ENCODE measurements at regions not wholly inside any gene's neighbourhood (a gene's known extent, or its start where the extent isn't known, plus 50 kb on each side); places are given as distances from the start of the nearest gene placed in this dataset.

GRCh38 chr10:94094540-94094939, 100.8 kb downstream of the PLCE1 start:
- BruUV-seq (replicated peaks) = no TSS peak
- H2AFZ ChIP-seq (ENCODE audit: low read depth, low read length, poor library complexity, severe bottlenecking) = no peak overlapping the region
- no peaks in the 10 kb centered on the region for H4K20me1 ChIP-seq (ENCODE audit: insufficient read depth)
- H3K36me3 ChIP-seq (ENCODE audit: control insufficient read depth in 1 of 2, insufficient read depth in 2 of 2, low read length in 2 of 2) = no peaks in the 10 kb centered on the region
- ChIA-PET POLR2A (no interaction called here), RAD21 (ENCODE audit: low non-redundant PET in 1 of 2, low total read pairs in 2 of 2, uncharacterized antibody in 2 of 2, unreplicated experiment in 2 of 2) (no interaction called here), CTCF (no interaction called here)
- intact Hi-C loops (cut with micrococcal nuclease) = no loop called here
- no peak for ATAC-seq
- DNase-seq (ENCODE audit: low read depth, low spot score) = no peak
- TF ChIP-seq CBX3 (IDR thresholded peaks at IDR 0.05; ENCODE audit: low read depth) = no peak
- TF ChIP-seq ELF1 (IDR thresholded peaks at IDR 0.05; ENCODE audit: borderline replicate concordance, low read depth) = no peak
- H3K4me3 ChIP-seq (replicated peaks in 1 of 2; ENCODE audit: low read depth in 1 of 2, low read length in 2 of 2) = no peak overlapping the region
- no peaks in the 10 kb centered on the region for H3K4me1 ChIP-seq (ENCODE audit: control insufficient read depth in 1 of 2, insufficient read depth in 2 of 2, low read length in 2 of 2)
- H3K9me2 ChIP-seq (ENCODE audit: insufficient read depth) = no peaks in the 10 kb centered on the region
- H3K9ac ChIP-seq (ENCODE audit: low read length) = no peak overlapping the region
- no peak overlapping the region for H3K27ac ChIP-seq (ENCODE audit: low read depth, low read length)
- no peak overlapping the region for H3K4me2 ChIP-seq (ENCODE audit: low read length)
- no peaks in the 10 kb centered on the region for H3K79me2 ChIP-seq (ENCODE audit: insufficient read depth, low read length)
- H3K9me3 ChIP-seq (ENCODE audit: control insufficient read depth in 1 of 2, insufficient read depth in 1 of 2, low read depth in 1 of 2, low read length in 2 of 2) = no peaks in the 10 kb centered on the region
- no peaks in the 10 kb centered on the region for H3K27me3 ChIP-seq (ENCODE audit: insufficient read depth, low read length)

- Histone ChIP-seq H3K27ac (ENCODE audit: low read depth, low read length) (no peak overlapping the region), H3K79me2 (ENCODE audit: insufficient read depth, low read length) (no peaks in the 10 kb centered on the region), H3K9ac (ENCODE audit: low read length) (no peak overlapping the region), H3K9me2 (ENCODE audit: insufficient read depth) (no peaks in the 10 kb centered on the region), H3K4me2 (ENCODE audit: low read length) (no peak overlapping the region), H3K9me3 (ENCODE audit: control insufficient read depth in 1 of 2, insufficient read depth in 1 of 2, low read depth in 1 of 2, low read length in 2 of 2) (no peaks in the 10 kb centered on the region), H4K20me1 (ENCODE audit: insufficient read depth) (no peaks in the 10 kb centered on the region), H3K4me1 (ENCODE audit: control insufficient read depth in 1 of 2, insufficient read depth in 2 of 2, low read length in 2 of 2) (no peaks in the 10 kb centered on the region), H3K27me3 (ENCODE audit: insufficient read depth, low read length) (peaks cover 4% of the 10 kb centered on the region; the same call in 1 of the 2 replicates), H2AFZ (ENCODE audit: low read depth, low read length, poor library complexity, severe bottlenecking) (no peak overlapping the region), H3K4me3 (replicated peaks in 1 of 2; ENCODE audit: low read depth in 1 of 2, low read length in 2 of 2) (no peak overlapping the region), H3K36me3 (ENCODE audit: control insufficient read depth in 1 of 2, insufficient read depth in 2 of 2, low read length in 2 of 2) (no peaks in the 10 kb centered on the region)
- CTCF ChIA-PET = no interaction called here
- RAD21 ChIA-PET (ENCODE audit: low non-redundant PET in 1 of 2, low total read pairs in 2 of 2, uncharacterized antibody in 2 of 2, unreplicated experiment in 2 of 2) = no interaction called here
- intact Hi-C loops (cut with micrococcal nuclease) = no loop called here
- TF ChIP-seq ATF3 (IDR thresholded peaks at IDR 0.05) = no peak
- TF ChIP-seq ELF1 (IDR thresholded peaks at IDR 0.05; ENCODE audit: borderline replicate concordance, low read depth) = no peak
- no peak for TF ChIP-seq YY1 (IDR thresholded peaks at IDR 0.05; ENCODE audit: extremely low read depth, insufficient replicate concordance, low read depth, low read length)
- no peak for TF ChIP-seq ZNF274 (IDR thresholded peaks at IDR 0.05; ENCODE audit: low read depth, low read length)
- no peak for TF ChIP-seq JUND (IDR thresholded peaks at IDR 0.05)
- TF ChIP-seq EGR1 (IDR thresholded peaks at IDR 0.05; ENCODE audit: low read depth) = no peak
- no peak for TF ChIP-seq RAD21 (IDR thresholded peaks at IDR 0.05; ENCODE audit: low read depth)
- no peak for TF ChIP-seq EZH2 (IDR thresholded peaks at IDR 0.05)
- no peak for TF ChIP-seq POLR2A (IDR thresholded peaks at IDR 0.05; ENCODE audit: borderline replicate concordance, extremely low read depth, insufficient read depth, insufficient read length)
- no peak for TF ChIP-seq REST (IDR thresholded peaks at IDR 0.05; ENCODE audit: low read depth)
- TF ChIP-seq MAX (IDR thresholded peaks at IDR 0.05) = no peak
- TF ChIP-seq FOSL1 (IDR thresholded peaks at IDR 0.05; ENCODE audit: low read depth) = no peak
- no peak for TF ChIP-seq POLR2AphosphoS5 (IDR thresholded peaks at IDR 0.05; ENCODE audit: low read depth, low read length)
- TF ChIP-seq TCF7L2 (IDR thresholded peaks at IDR 0.05; ENCODE audit: borderline replicate concordance, extremely low read depth, insufficient read depth, insufficient read length) = no peak
- DNase-seq (ENCODE audit: low read depth, low spot score) (no peak), ATAC-seq (no peak)
- no TSS peak for BruUV-seq (replicated peaks)
- POLR2A ChIA-PET = no interaction called here
Observed at GRCh38 chr10:94097656-94098055, 103.9 kb downstream of the PLCE1 start.
